ENCODE measurements at regions not wholly inside any gene's neighbourhood (a gene's known extent, or its start where the extent isn't known, plus 50 kb on each side); places are given as distances from the start of the nearest gene placed in this dataset.

- TF ChIP-seq GATA3 (IDR thresholded peaks at IDR 0.05; ENCODE audit: low read depth, low read length) (no peak), GATA2 (IDR thresholded peaks at IDR 0.05; ENCODE audit: low read depth, low read length) (no peak)
These were observed 177.3 kb downstream of the DKK1 start for GRCh38 chr10:52491246-52491995.
